Thoracic aorta (tissue), 2 donors: ENCODE measurements at regions not wholly inside any gene's neighbourhood (a gene's known extent, or its start where the extent isn't known, plus 50 kb on each side); places are given as distances from the start of the nearest gene placed in this dataset.
"Not testable (repeated sequence)": the region's sequence is repeated elsewhere in the genome, so short reads cannot be mapped to it uniquely, and the experiment has no call there.

Experiments used
- ATAC-seq: fragments of 150-250 bp; one replicate; pipeline ENCODE4 v1.8.0; 2017; ENCODE audit warnings: low read depth; ENCODE audit not compliant: insufficient number of reproducible peaks, low FRiP score
- DNase-seq: peaks from one replicate; pipeline ENCODE4 v3.0.0-alpha.2; 2020; ENCODE audit warnings: low spot score
- H3K27ac ChIP-seq, 2 donors: fragments of 200-600 bp; sonication (generic); 1 replicate in 1 of 2; 2 replicates in 1 of 2; pipeline ENCODE4 v1.5.1; 2016; ENCODE audit warnings: mild to moderate bottlenecking in 2 of 2, moderate library complexity in 2 of 2
- H3K27me3 ChIP-seq: fragments of 200-600 bp; sonication (generic); replicated peaks from 2 replicates; pipeline ENCODE4 v1.6.0; 2016; ENCODE audit warnings: mild to moderate bottlenecking; ENCODE audit not compliant: insufficient read depth
- H3K36me3 ChIP-seq: fragments of 200-600 bp; sonication (generic); one replicate; pipeline ENCODE4 v1.5.1; 2016
- H3K4me1 ChIP-seq, 2 donors: fragments of 200-600 bp; sonication (generic); 1 replicate in 1 of 2; 2 replicates in 1 of 2; pipeline versions ENCODE4 v1.5.1 to v1.6.0; 2016; ENCODE audit warnings: low read depth in 2 of 2, mild to moderate bottlenecking in 1 of 2; ENCODE audit not compliant: control insufficient read depth in 1 of 2
- H3K4me3 ChIP-seq: fragments of 200-600 bp; sonication (generic); 2 replicates; pipeline ENCODE4 v1.5.1; 2016; ENCODE audit warnings: mild to moderate bottlenecking
- H3K9me3 ChIP-seq: fragments of 200-600 bp; sonication (generic); 2 replicates; pipeline ENCODE4 v1.5.1; 2016
- CTCF ChIP-seq: fragments of 200-600 bp; sonication (generic); IDR thresholded peaks from one replicate; pipeline ENCODE4 v1.5.1; 2019; ENCODE audit warnings: antibody characterized with exemption

GRCh38 chr7:34425194-34425593 lies 232.8 kb upstream of the NPSR1 start:
- Histone ChIP-seq H3K27me3 (no peaks in the 10 kb centered on the region), H3K4me3 (no peak overlapping the region), H3K9me3 (no peaks in the 10 kb centered on the region), H3K27ac (no peak overlapping the region), H3K36me3 (no peaks in the 10 kb centered on the region), H3K4me1 (no peaks in the 10 kb centered on the region)
- no peak for ATAC-seq
- no peak for TF ChIP-seq CTCF
- no peak for DNase-seq

GRCh38 chr7:34425631-34426384 lies 232.2 kb upstream of the NPSR1 start:
- no peak for TF ChIP-seq CTCF
- Histone ChIP-seq H3K9me3 (no peaks in the 10 kb centered on the region), H3K27ac (no peak overlapping the region), H3K36me3 (no peaks in the 10 kb centered on the region), H3K4me1 (no peaks in the 10 kb centered on the region), H3K27me3 (no peaks in the 10 kb centered on the region), H3K4me3 (no peak overlapping the region)
- no peak for ATAC-seq
- no peak for DNase-seq

GRCh38 chr7:34430456-34430855 lies 227.6 kb upstream of the NPSR1 start:
- TF ChIP-seq CTCF = peak; percentile 36
- DNase-seq (no peak), ATAC-seq (no peak)
- H3K36me3 ChIP-seq = no peaks in the 10 kb centered on the region
- H3K9me3 ChIP-seq = no peaks in the 10 kb centered on the region
- no peaks in the 10 kb centered on the region for H3K27me3 ChIP-seq
- H3K4me3 ChIP-seq = no peak overlapping the region
- H3K4me1 ChIP-seq = no peaks in the 10 kb centered on the region
- no peak overlapping the region for H3K27ac ChIP-seq

GRCh38 chr7:34438436-34438835 lies 219.6 kb upstream of the NPSR1 start:
- no peaks in the 10 kb centered on the region for H3K27me3 ChIP-seq
- H3K27ac ChIP-seq = no peak overlapping the region
- no peak for ATAC-seq
- no peak for DNase-seq
- no peak overlapping the region for H3K4me3 ChIP-seq
- TF ChIP-seq CTCF = no peak
- H3K4me1 ChIP-seq = no peaks in the 10 kb centered on the region
- H3K36me3 ChIP-seq = no peaks in the 10 kb centered on the region
- no peaks in the 10 kb centered on the region for H3K9me3 ChIP-seq

- H3K9me3 ChIP-seq = no peaks in the 10 kb centered on the region
- ATAC-seq = no peak
Measured at GRCh38 chr7:34445653-34446052, 212.4 kb upstream of the NPSR1 start.

GRCh38 chr7:34448531-34448930 lies 209.5 kb upstream of the NPSR1 start:
- H3K27me3 ChIP-seq, H3K9me3 ChIP-seq, H3K27ac ChIP-seq, H3K4me1 ChIP-seq, DNase-seq, ATAC-seq, H3K36me3 ChIP-seq, H3K4me3 ChIP-seq: not testable (repeated sequence)

More at GRCh38 chr7:34445653-34446052, 212.4 kb upstream of the NPSR1 start:
- no peak overlapping the region for H3K4me3 ChIP-seq
- TF ChIP-seq CTCF = no peak
- no peaks in the 10 kb centered on the region for H3K4me1 ChIP-seq
- H3K27me3 ChIP-seq = no peaks in the 10 kb centered on the region
- DNase-seq = no peak
- no peaks in the 10 kb centered on the region for H3K36me3 ChIP-seq
- H3K27ac ChIP-seq = no peak overlapping the region
